Gastrocnemius medialis (tissue), 4 donors: ENCODE measurements at regions not wholly inside any gene's neighbourhood (a gene's known extent, or its start where the extent isn't known, plus 50 kb on each side); places are given as distances from the start of the nearest gene placed in this dataset.
"Not testable (repeated sequence)": the region's sequence is repeated elsewhere in the genome, so short reads cannot be mapped to it uniquely, and the experiment has no call there.

Source experiments
- ATAC-seq, 2 donors: fragments of 150-250 bp; one replicate each; pipeline ENCODE4 v1.9.1; 2016
- DNase-seq, 2 donors: peaks; one replicate each; pipeline ENCODE4 v3.0.0-alpha.2; 2019
- H3K27ac ChIP-seq, 4 donors: fragments of 200-600 bp; sonication (generic); 1 replicate in 1 of 4; 2 replicates in 3 of 4; pipeline ENCODE4 v1.5.1; 2016 to 2018; ENCODE audit warnings: mild to moderate bottlenecking in 2 of 4, moderate library complexity in 1 of 4
- H3K27me3 ChIP-seq, 3 donors: fragments of 200-600 bp; sonication (generic) in 2 of 3; 1 replicate in 1 of 3; 2 replicates in 2 of 3; pipeline versions ENCODE4 v1.5.1 to v1.6.0; 2016 to 2019; ENCODE audit warnings: mild to moderate bottlenecking in 1 of 3, moderate library complexity in 1 of 3
- H3K36me3 ChIP-seq, 2 donors: fragments of 200-600 bp; sonication (generic) in 1 of 2; one replicate each; pipeline ENCODE4 v1.5.1; 2017 to 2018
- H3K4me1 ChIP-seq, 2 donors: fragments of 200-600 bp; sonication (generic) in 1 of 2; one replicate each; pipeline ENCODE4 v1.5.1; 2016 to 2017; ENCODE audit warnings: mild to moderate bottlenecking in 2 of 2
- H3K4me3 ChIP-seq, 4 donors: fragments of 200-600 bp; sonication (generic) in 3 of 4; 1 replicate in 1 of 4; 2 replicates in 3 of 4; pipeline ENCODE4 v1.5.1; 2016 to 2019; ENCODE audit warnings: mild to moderate bottlenecking in 2 of 4
- H3K9me3 ChIP-seq, 3 donors: fragments of 200-600 bp; sonication (generic) in 2 of 3; 1 replicate in 1 of 3; 2 replicates in 2 of 3; pipeline ENCODE4 v1.5.1; 2016 to 2019
- CTCF ChIP-seq, 5 experiments: fragments of 450-650 bp in 3 of 5; fragments of 200-600 bp in 2 of 5; sonication (generic) in 2 of 5; IDR thresholded peaks in 4 of 5; conservative IDR thresholded peaks in 1 of 5; 1 replicate in 4 of 5; 2 replicates in 1 of 5; pipeline ENCODE4 v1.5.1; 2016 to 2019; ENCODE audit warnings: antibody characterized with exemption in 5 of 5, mild to moderate bottlenecking in 3 of 5, moderate library complexity in 3 of 5
- in situ Hi-C, 4 donors: fragments of 200-750 bp; cut with MboI; loops; one replicate each; pipeline versions ENCODE4 v1.15.0 to v1.8.0; 2017; ENCODE audit warnings: low sequenced_read_pairs in 4 of 4
- intact Hi-C: fragments of 100-400 bp; cut with DNase I; formaldehyde crosslinking; loops from one replicate; pipeline ENCODE4 v1.15.1; 2023; ENCODE audit warnings: low total_unique reads

DNA sequence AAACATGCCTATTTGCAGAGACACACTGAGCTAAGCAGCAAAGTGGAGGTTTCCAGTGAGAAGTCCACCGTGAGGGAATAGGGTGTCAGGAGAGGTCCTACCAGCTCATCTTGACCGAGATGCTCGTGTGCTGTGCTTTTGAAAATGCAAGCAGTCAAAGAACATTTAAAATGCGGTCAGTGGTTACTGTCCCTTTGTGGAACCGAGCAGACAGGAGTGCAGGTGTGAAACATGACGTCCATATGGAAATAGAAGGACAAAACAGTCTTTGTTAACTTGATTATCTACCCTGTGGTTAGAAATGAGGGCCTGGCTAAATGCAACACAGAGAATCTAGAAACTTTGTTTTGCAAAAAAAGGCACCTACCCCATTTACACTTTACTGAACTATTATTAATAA is 473.3 kb downstream of the SPATA31A6 start:
- H3K27me3 ChIP-seq, intact Hi-C loops, H3K4me3 ChIP-seq, H3K9me3 ChIP-seq, in situ Hi-C loops, H3K27ac ChIP-seq, DNase-seq, H3K36me3 ChIP-seq, ATAC-seq, H3K4me1 ChIP-seq: not testable (repeated sequence)

DNA sequence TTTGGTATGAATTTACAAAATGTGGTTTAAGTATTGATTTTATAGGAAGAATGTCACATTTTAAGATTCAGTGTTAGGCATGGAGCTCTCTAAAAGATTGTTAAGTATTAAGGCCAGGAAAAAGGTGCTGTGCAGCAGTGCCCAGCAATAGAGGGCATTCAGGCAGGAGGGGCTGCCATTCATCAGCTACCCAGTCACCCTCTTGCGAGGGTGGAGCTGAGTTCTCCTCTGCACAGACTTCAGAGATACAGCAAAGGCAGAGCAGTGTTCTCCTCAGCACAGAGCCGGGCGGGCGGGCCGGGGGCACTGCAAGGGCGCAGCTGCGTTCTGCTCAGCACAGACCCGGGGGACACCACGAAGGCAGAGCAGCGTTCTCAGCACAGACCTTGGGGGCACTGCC is 474.0 kb downstream of the SPATA31A6 start:
- intact Hi-C loops, DNase-seq, H3K27me3 ChIP-seq, H3K4me1 ChIP-seq, H3K36me3 ChIP-seq, in situ Hi-C loops, H3K27ac ChIP-seq, H3K9me3 ChIP-seq, H3K4me3 ChIP-seq, ATAC-seq: not testable (repeated sequence)

GRCh38 chr9:42697146-42697545 is 513.7 kb downstream of the SPATA31A6 start:
- H3K4me3 ChIP-seq, H3K9me3 ChIP-seq, H3K4me1 ChIP-seq, H3K27ac ChIP-seq, ATAC-seq, intact Hi-C loops, DNase-seq, H3K36me3 ChIP-seq, H3K27me3 ChIP-seq, in situ Hi-C loops: not testable (repeated sequence)

GRCh38 chr9:42702890-42703289 is 519.4 kb downstream of the SPATA31A6 start:
- H3K4me1 ChIP-seq, H3K9me3 ChIP-seq, H3K27ac ChIP-seq, intact Hi-C loops, DNase-seq, H3K4me3 ChIP-seq, in situ Hi-C loops, ATAC-seq, H3K27me3 ChIP-seq, H3K36me3 ChIP-seq: not testable (repeated sequence)

- in situ Hi-C loops, H3K27ac ChIP-seq, intact Hi-C loops, ATAC-seq, H3K4me3 ChIP-seq, H3K9me3 ChIP-seq, H3K4me1 ChIP-seq, H3K27me3 ChIP-seq, H3K36me3 ChIP-seq: not testable (repeated sequence)
- peak in 1 of 2 donors; percentile 47 for DNase-seq
These were observed 541.7 kb downstream of the SPATA31A6 start for GRCh38 chr9:42724841-42725835.

DNA sequence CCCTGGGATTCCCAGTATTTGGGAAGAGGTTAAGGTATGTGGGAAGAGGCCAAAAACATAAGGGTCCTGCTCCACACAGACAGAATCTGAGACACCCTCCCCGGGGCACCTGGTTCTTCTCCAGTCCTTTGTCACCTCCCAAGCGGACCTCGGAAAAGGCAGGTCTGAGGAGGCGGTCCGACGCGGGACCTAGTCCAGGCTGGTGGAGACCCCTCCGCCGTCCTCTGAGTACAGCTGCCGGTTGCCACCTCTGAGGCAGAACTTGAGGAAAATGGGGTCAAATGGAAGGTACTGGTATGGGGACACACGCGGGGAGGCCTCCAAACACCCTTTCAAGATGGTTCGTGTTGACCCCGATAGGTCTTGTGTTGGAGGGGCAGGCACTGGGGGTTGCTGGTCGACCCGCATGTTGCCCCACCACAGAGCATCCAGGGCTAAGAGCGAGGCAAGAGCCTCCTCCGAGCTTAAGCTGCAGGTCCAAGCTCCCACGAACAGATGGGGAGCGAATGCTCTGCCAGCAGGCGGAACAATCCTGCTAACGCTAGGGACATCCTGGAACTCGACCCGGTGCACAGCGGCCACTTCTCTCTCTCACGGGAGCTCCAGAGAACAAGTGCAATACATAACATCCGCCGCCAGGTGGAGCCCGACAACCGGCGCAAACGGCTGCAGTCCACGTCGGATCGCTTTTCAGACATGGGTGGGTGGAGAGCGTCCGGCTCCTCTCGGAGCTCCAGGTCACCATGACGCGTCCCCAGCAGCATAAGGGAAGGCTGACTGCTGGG is 559.8 kb downstream of the SPATA31A6 start:
- H3K4me3 ChIP-seq, H3K9me3 ChIP-seq, H3K27me3 ChIP-seq, H3K27ac ChIP-seq, in situ Hi-C loops, H3K36me3 ChIP-seq, intact Hi-C loops, H3K4me1 ChIP-seq: not testable (repeated sequence)
- DNase-seq (peak; percentile 40 to 59), ATAC-seq (peak in 1 of 2 donors; percentile 33)
- TF ChIP-seq CTCF (IDR thresholded peaks at IDR 0.05 in 4 of 5, conservative IDR thresholded peaks at IDR 0.05 in 1 of 5) = peak; percentile 38 to 68 (median 50)

DNA sequence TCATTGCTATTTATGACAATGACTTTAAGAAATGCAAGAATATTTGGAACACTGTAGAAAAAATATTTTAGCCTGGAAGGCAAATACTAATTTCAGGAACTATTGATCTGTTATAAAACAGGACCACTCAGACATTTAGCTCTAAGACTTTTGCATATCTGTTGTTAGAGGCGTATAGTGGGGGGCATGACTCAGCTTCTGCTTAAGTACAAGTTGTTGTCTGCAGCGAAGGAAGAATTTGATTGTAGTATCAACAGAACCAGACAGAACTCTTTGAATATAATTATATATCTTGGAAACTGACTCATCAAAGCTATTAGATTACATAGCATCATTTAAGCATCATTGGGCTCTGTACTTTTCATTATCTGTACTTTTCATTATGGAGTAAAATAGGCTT is 573.8 kb downstream of the SPATA31A6 start:
- in situ Hi-C loops, H3K27me3 ChIP-seq: not testable (repeated sequence)

GRCh38 chr9:42759320-42759719 is 575.9 kb downstream of the SPATA31A6 start:
- H3K9me3 ChIP-seq, intact Hi-C loops, DNase-seq, in situ Hi-C loops, ATAC-seq, H3K4me1 ChIP-seq, H3K4me3 ChIP-seq, H3K27ac ChIP-seq, H3K27me3 ChIP-seq, H3K36me3 ChIP-seq: not testable (repeated sequence)

More for the DNA sequence above, 573.8 kb downstream of the SPATA31A6 start:
- DNase-seq, H3K27ac ChIP-seq, H3K4me1 ChIP-seq, H3K4me3 ChIP-seq, intact Hi-C loops, H3K9me3 ChIP-seq, ATAC-seq, H3K36me3 ChIP-seq: not testable (repeated sequence)

- DNase-seq, H3K36me3 ChIP-seq, H3K9me3 ChIP-seq, H3K4me3 ChIP-seq, H3K27ac ChIP-seq, intact Hi-C loops, H3K27me3 ChIP-seq, in situ Hi-C loops, H3K4me1 ChIP-seq, ATAC-seq: not testable (repeated sequence)
These were observed 598.7 kb downstream of the SPATA31A6 start for GRCh38 chr9:42782201-42782600.

DNA sequence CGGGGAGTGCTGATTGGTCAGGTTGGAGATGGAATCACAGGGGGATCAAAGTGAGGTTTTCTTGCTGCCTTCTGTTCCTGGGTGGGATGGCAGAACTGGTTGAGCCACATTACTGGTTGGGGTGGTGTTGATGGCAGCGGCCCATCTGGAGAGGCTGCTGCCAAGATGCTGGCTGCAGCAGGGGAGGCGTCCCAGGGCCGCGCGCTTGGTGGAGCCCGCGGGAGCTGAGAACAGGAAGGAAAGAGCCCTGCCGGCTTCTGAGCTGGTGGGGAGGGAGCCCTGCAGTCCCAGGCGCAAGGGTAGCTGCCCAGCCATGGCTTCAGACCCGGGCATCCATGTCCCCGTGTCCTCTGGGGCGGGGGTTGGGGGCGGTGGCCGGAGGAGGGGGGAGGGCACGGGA is 609.3 kb downstream of the SPATA31A6 start:
- H3K27ac ChIP-seq, H3K27me3 ChIP-seq, intact Hi-C loops, H3K4me3 ChIP-seq, H3K36me3 ChIP-seq, ATAC-seq, DNase-seq, H3K4me1 ChIP-seq, H3K9me3 ChIP-seq, in situ Hi-C loops: not testable (repeated sequence)
